Endothelial cell of umbilical vein (primary cell): ENCODE measurements at regions not wholly inside any gene's neighbourhood (a gene's known extent, or its start where the extent isn't known, plus 50 kb on each side); places are given as distances from the start of the nearest gene placed in this dataset.

Experiments
- BruUV-seq: library from RNA; stranded (reverse); fragments of 400-500 nt; replicated peaks from 2 replicates; lab custom pipeline; 2021; lab: Mats Ljungman, UMichigan
- CTCF ChIA-PET: fragments of 300-600, 350-600 bp; sonication (Branson Sonifier 250); formaldehyde crosslinking; loops from one replicate; lab custom pipeline; 2021; ENCODE audit warnings: antibody characterized with exemption, inconsistent platforms; lab: Charles Lee
- POLR2A ChIA-PET: fragments of 300-600, 350-600 bp; sonication (Branson Sonifier 250); formaldehyde crosslinking; loops from one replicate; lab custom pipeline; 2021; ENCODE audit warnings: antibody characterized with exemption, inconsistent platforms; lab: Charles Lee
- DNase-seq: peaks from one replicate; pipeline ENCODE4 v3.0.0-alpha.2; 2011; ENCODE audit warnings: low read depth, low spot score
- FAIRE-seq: peaks from 2 replicates; lab custom pipeline; 2011; peaks lifted over from hg19 to GRCh38; lab: Jason Lieb, UNC
- H2AFZ ChIP-seq: 2 replicates; pipeline ENCODE4 v1.6.0; 2012; ENCODE audit warnings: low read depth, low read length, control low read depth, inconsistent platforms
- H3K27ac ChIP-seq: 2 replicates; pipeline ENCODE4 v1.5.1; 2011; ENCODE audit warnings: low read depth, mild to moderate bottlenecking, control low read depth, low read length, moderate library complexity; ENCODE audit not compliant: insufficient read depth
- H3K27me3 ChIP-seq, 2 experiments: 2 replicates each; pipeline versions ENCODE4 v1.6.0 to v1.6.1; 2011; ENCODE audit warnings: low read length in 2 of 2, mixed read lengths in 1 of 2; ENCODE audit not compliant: control insufficient read depth in 2 of 2, insufficient read depth in 2 of 2
- H3K36me3 ChIP-seq, 2 experiments: 2 replicates in 1 of 2; 3 replicates in 1 of 2; pipeline ENCODE4 v1.5.1; 2011; ENCODE audit warnings: low read length in 2 of 2, mild to moderate bottlenecking in 1 of 2, moderate library complexity in 1 of 2; ENCODE audit not compliant: control insufficient read depth in 2 of 2, insufficient read depth in 2 of 2; ENCODE audit errors: extremely low read depth in 1 of 2
- H3K4me1 ChIP-seq: 3 replicates; pipeline ENCODE4 v1.5.1; 2011; ENCODE audit warnings: mild to moderate bottlenecking, low read length; ENCODE audit not compliant: control insufficient read depth, insufficient read depth; ENCODE audit errors: extremely low read depth
- H3K4me2 ChIP-seq: 2 replicates; pipeline ENCODE4 v1.6.1; 2011; ENCODE audit warnings: low read length, control low read depth, mixed read lengths; ENCODE audit not compliant: insufficient read depth
- H3K4me3 ChIP-seq, 3 experiments: fragments of 200-600 bp in 1 of 3; sonication (generic), shearing (Covaris generic) in 1 of 3; replicated peaks in 1 of 3; 2 replicates each; pipeline ENCODE4 v1.5.1; 2011 to 2016; ENCODE audit warnings: control low read depth in 3 of 3, low read length in 3 of 3, mild to moderate bottlenecking in 2 of 3, inconsistent platforms in 1 of 3, low read depth in 1 of 3, moderate library complexity in 1 of 3; ENCODE audit not compliant: insufficient read depth in 1 of 3
- H3K79me2 ChIP-seq: 2 replicates; pipeline ENCODE4 v1.6.0; 2012; ENCODE audit warnings: low read length, inconsistent platforms; ENCODE audit not compliant: control insufficient read depth, insufficient read depth
- H3K9ac ChIP-seq: replicated peaks from 2 replicates; pipeline ENCODE3; 2011; ENCODE audit warnings: low read length, control low read depth; ENCODE audit not compliant: insufficient read depth; ENCODE audit errors: extremely low read depth
- H3K9me1 ChIP-seq: replicated peaks from 3 replicates; pipeline ENCODE4 v1.6.0; 2011; ENCODE audit warnings: mild to moderate bottlenecking, low read length; ENCODE audit not compliant: control insufficient read depth, insufficient read depth; ENCODE audit errors: extremely low read depth
- H3K9me3 ChIP-seq: replicated peaks from 2 replicates; pipeline ENCODE4 v1.5.1; 2012; ENCODE audit warnings: low read length, inconsistent platforms; ENCODE audit not compliant: control insufficient read depth, insufficient read depth
- H4K20me1 ChIP-seq: replicated peaks from 2 replicates; pipeline ENCODE3; 2011; ENCODE audit warnings: mild to moderate bottlenecking, low read length; ENCODE audit not compliant: control insufficient read depth, insufficient read depth; ENCODE audit errors: extremely low read depth
- EZH2 ChIP-seq: IDR thresholded peaks from 2 replicates; pipeline ENCODE4 v1.6.1; 2012; ENCODE audit warnings: borderline replicate concordance, low read depth, mild to moderate bottlenecking, moderate library complexity, low read length, inconsistent platforms; ENCODE audit not compliant: severe bottlenecking
- FOS ChIP-seq: IDR thresholded peaks from 2 replicates; pipeline ENCODE4 v1.6.1; 2011; ENCODE audit warnings: mild to moderate bottlenecking, low read length, moderate library complexity, borderline replicate concordance; ENCODE audit not compliant: insufficient read depth
- GATA2 ChIP-seq: IDR thresholded peaks from 2 replicates; pipeline ENCODE4 v1.7.0; 2011; ENCODE audit warnings: low read depth, mild to moderate bottlenecking, moderate library complexity, mixed read lengths, low read length; ENCODE audit not compliant: insufficient read length, insufficient read depth
- JUN ChIP-seq: IDR thresholded peaks from 2 replicates; pipeline ENCODE4 v1.6.1; 2011; ENCODE audit warnings: borderline replicate concordance, low read depth; ENCODE audit not compliant: insufficient read length, insufficient read depth
- MAX ChIP-seq: IDR thresholded peaks from 2 replicates; pipeline ENCODE4 v1.6.1; 2011; ENCODE audit not compliant: insufficient read depth, insufficient read length
- MYC ChIP-seq: IDR thresholded peaks from one replicate; pipeline ENCODE4 v1.6.1; 2011; ENCODE audit warnings: mild to moderate bottlenecking, low read depth, low read length
- POLR2A ChIP-seq: IDR thresholded peaks from 2 replicates; pipeline ENCODE4 v1.6.1; 2012; ENCODE audit warnings: low read depth, mild to moderate bottlenecking, control low read depth, low read length
- POLR2AphosphoS5 ChIP-seq: IDR thresholded peaks from 2 replicates; pipeline ENCODE4 v1.6.1; 2012; ENCODE audit warnings: low read depth, mild to moderate bottlenecking, control low read depth, low read length, moderate library complexity; ENCODE audit not compliant: insufficient read depth
- dilution Hi-C: fragments of 300-500 bp; cut with MboI; formaldehyde crosslinking; loops from one replicate; pipeline ENCODE4 v1.15.0; 2019; ENCODE audit warnings: low sequenced_read_pairs; ENCODE audit not compliant: extremely low pct_ligation_motif_present
- intact Hi-C: fragments of 100-400 bp; cut with micrococcal nuclease; formaldehyde crosslinking; loops from one replicate; pipeline ENCODE4 v1.10.0; 2022
- TF ChIP-seq, protein P1 (sequence below), 2 donors: IDR thresholded peaks; 1 replicate in 1 of 2; 2 replicates in 1 of 2; pipeline ENCODE4 v1.5.1; 2011; ENCODE audit warnings: low read length in 2 of 2, mild to moderate bottlenecking in 2 of 2, moderate library complexity in 2 of 2, control low read depth in 1 of 2, inconsistent platforms in 1 of 2, low read depth in 1 of 2; ENCODE audit not compliant: insufficient read depth in 1 of 2; ENCODE audit errors: extremely low read depth in 1 of 2

- CTCF ChIA-PET = no interaction called here
These were observed 133.3 kb upstream of the IFNE start for GRCh38 chr9:21615446-21615845.

More at GRCh38 chr9:21615446-21615845, 133.3 kb upstream of the IFNE start:
- H3K27me3 ChIP-seq = no peaks in the 10 kb centered on the region
- no peaks in the 10 kb centered on the region for H3K4me1 ChIP-seq
- intact Hi-C loops = no loop called here
- no TSS peak for BruUV-seq
- peaks cover 3% of the 10 kb centered on the region for H3K9me1 ChIP-seq
- no peak overlapping the region for H3K9ac ChIP-seq
- H3K27ac ChIP-seq = no peak overlapping the region
- H3K79me2 ChIP-seq = no peaks in the 10 kb centered on the region
- no peaks in the 10 kb centered on the region for H3K36me3 ChIP-seq
- POLR2A ChIA-PET = no interaction called here
- H4K20me1 ChIP-seq = no peaks in the 10 kb centered on the region
- H3K9me3 ChIP-seq = no peaks in the 10 kb centered on the region
- no peak for DNase-seq
- dilution Hi-C loops = no loop called here
- TF ChIP-seq, protein P1, sequence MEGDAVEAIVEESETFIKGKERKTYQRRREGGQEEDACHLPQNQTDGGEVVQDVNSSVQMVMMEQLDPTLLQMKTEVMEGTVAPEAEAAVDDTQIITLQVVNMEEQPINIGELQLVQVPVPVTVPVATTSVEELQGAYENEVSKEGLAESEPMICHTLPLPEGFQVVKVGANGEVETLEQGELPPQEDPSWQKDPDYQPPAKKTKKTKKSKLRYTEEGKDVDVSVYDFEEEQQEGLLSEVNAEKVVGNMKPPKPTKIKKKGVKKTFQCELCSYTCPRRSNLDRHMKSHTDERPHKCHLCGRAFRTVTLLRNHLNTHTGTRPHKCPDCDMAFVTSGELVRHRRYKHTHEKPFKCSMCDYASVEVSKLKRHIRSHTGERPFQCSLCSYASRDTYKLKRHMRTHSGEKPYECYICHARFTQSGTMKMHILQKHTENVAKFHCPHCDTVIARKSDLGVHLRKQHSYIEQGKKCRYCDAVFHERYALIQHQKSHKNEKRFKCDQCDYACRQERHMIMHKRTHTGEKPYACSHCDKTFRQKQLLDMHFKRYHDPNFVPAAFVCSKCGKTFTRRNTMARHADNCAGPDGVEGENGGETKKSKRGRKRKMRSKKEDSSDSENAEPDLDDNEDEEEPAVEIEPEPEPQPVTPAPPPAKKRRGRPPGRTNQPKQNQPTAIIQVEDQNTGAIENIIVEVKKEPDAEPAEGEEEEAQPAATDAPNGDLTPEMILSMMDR (IDR thresholded peaks at IDR 0.05; ENCODE audit: extremely low read depth in 1 of 2, insufficient read depth in 1 of 2, low read depth in 1 of 2, low read length in 2 of 2) = no peak
- TF ChIP-seq GATA2 (no peak), MAX (no peak), FOS (no peak), POLR2A (no peak), EZH2 (no peak), JUN (no peak), POLR2AphosphoS5 (no peak), MYC (no peak)
- no peak overlapping the region for H2AFZ ChIP-seq
- no peak overlapping the region for H3K4me3 ChIP-seq
- FAIRE-seq = no peak
- no peak overlapping the region for H3K4me2 ChIP-seq
